ENCODE measurements at regions not wholly inside any gene's neighbourhood (a gene's known extent, or its start where the extent isn't known, plus 50 kb on each side); places are given as distances from the start of the nearest gene placed in this dataset.

GRCh38 chr4:136769717-136770116, 762.6 kb downstream of the PCDH18 start:
- Histone ChIP-seq H3K27me3 (ENCODE audit: control insufficient read depth, low read length) (no peaks in the 10 kb centered on the region), H3K9me3 (ENCODE audit: control insufficient read depth, insufficient read depth, low read length) (no peaks in the 10 kb centered on the region), H3K36me3 (ENCODE audit: control insufficient read depth, low read length) (no peaks in the 10 kb centered on the region), H3K9me2 (replicated peaks; ENCODE audit: control insufficient read depth, low read length) (no peaks in the 10 kb centered on the region), H4K20me1 (ENCODE audit: control insufficient read depth, insufficient read depth, low read depth, low read length) (no peaks in the 10 kb centered on the region), H3K79me2 (ENCODE audit: control insufficient read depth, low read length) (no peaks in the 10 kb centered on the region), H3K27ac (ENCODE audit: low read depth, low read length) (no peak overlapping the region), H3K4me1 (ENCODE audit: control insufficient read depth, low read length) (no peaks in the 10 kb centered on the region), H3K4me3 (ENCODE audit: low read length) (no peak overlapping the region), H3F3A (ENCODE audit: control insufficient read depth, insufficient read depth) (no peaks in the 10 kb centered on the region), H3K4me2 (ENCODE audit: low read length) (no peak overlapping the region)
- TF ChIP-seq EZH2phosphoT487 (IDR thresholded peaks at IDR 0.05; ENCODE audit: borderline replicate concordance, low read length) (no peak), CTCF (IDR thresholded peaks at IDR 0.05; ENCODE audit: low read depth, low read length, poor library complexity, severe bottlenecking) (no peak)

GRCh38 chr4:136768925-136769275, 763.4 kb downstream of the PCDH18 start:
- Histone ChIP-seq H3K9me2 (replicated peaks; ENCODE audit: control insufficient read depth, low read length) (no peaks in the 10 kb centered on the region), H3K4me1 (ENCODE audit: control insufficient read depth, low read length) (no peaks in the 10 kb centered on the region), H3K27ac (ENCODE audit: low read depth, low read length) (no peak overlapping the region), H3F3A (ENCODE audit: control insufficient read depth, insufficient read depth) (no peaks in the 10 kb centered on the region), H3K4me3 (ENCODE audit: low read length) (no peak overlapping the region), H3K4me2 (ENCODE audit: low read length) (no peak overlapping the region), H4K20me1 (ENCODE audit: control insufficient read depth, insufficient read depth, low read depth, low read length) (no peaks in the 10 kb centered on the region), H3K9me3 (ENCODE audit: control insufficient read depth, insufficient read depth, low read length) (no peaks in the 10 kb centered on the region), H3K36me3 (ENCODE audit: control insufficient read depth, low read length) (no peaks in the 10 kb centered on the region), H3K27me3 (ENCODE audit: control insufficient read depth, low read length) (no peaks in the 10 kb centered on the region), H3K79me2 (ENCODE audit: control insufficient read depth, low read length) (no peaks in the 10 kb centered on the region)
- TF ChIP-seq CTCF (IDR thresholded peaks at IDR 0.05; ENCODE audit: low read depth, low read length, poor library complexity, severe bottlenecking) (no peak), EZH2phosphoT487 (IDR thresholded peaks at IDR 0.05; ENCODE audit: borderline replicate concordance, low read length) (no peak)

GRCh38 chr4:136768213-136768924, 763.9 kb downstream of the PCDH18 start:
- no peaks in the 10 kb centered on the region for H3F3A ChIP-seq (ENCODE audit: control insufficient read depth, insufficient read depth)
- no peaks in the 10 kb centered on the region for H3K9me2 ChIP-seq (replicated peaks; ENCODE audit: control insufficient read depth, low read length)
- no peak overlapping the region for H3K4me2 ChIP-seq (ENCODE audit: low read length)
- H3K36me3 ChIP-seq (ENCODE audit: control insufficient read depth, low read length): no peaks in the 10 kb centered on the region
- H3K4me3 ChIP-seq (ENCODE audit: low read length): no peak overlapping the region
- H3K79me2 ChIP-seq (ENCODE audit: control insufficient read depth, low read length): no peaks in the 10 kb centered on the region
- no peaks in the 10 kb centered on the region for H3K27me3 ChIP-seq (ENCODE audit: control insufficient read depth, low read length)
- H3K9me3 ChIP-seq (ENCODE audit: control insufficient read depth, insufficient read depth, low read length): no peaks in the 10 kb centered on the region
- H3K4me1 ChIP-seq (ENCODE audit: control insufficient read depth, low read length): no peaks in the 10 kb centered on the region
- no peaks in the 10 kb centered on the region for H4K20me1 ChIP-seq (ENCODE audit: control insufficient read depth, insufficient read depth, low read depth, low read length)
- H3K27ac ChIP-seq (ENCODE audit: low read depth, low read length): no peak overlapping the region
- TF ChIP-seq EZH2phosphoT487 (IDR thresholded peaks at IDR 0.05; ENCODE audit: borderline replicate concordance, low read length) (no peak), CTCF (IDR thresholded peaks at IDR 0.05; ENCODE audit: low read depth, low read length, poor library complexity, severe bottlenecking) (no peak)
